ENCODE measurements at regions not wholly inside any gene's neighbourhood (a gene's known extent, or its start where the extent isn't known, plus 50 kb on each side); places are given as distances from the start of the nearest gene placed in this dataset.

DNA sequence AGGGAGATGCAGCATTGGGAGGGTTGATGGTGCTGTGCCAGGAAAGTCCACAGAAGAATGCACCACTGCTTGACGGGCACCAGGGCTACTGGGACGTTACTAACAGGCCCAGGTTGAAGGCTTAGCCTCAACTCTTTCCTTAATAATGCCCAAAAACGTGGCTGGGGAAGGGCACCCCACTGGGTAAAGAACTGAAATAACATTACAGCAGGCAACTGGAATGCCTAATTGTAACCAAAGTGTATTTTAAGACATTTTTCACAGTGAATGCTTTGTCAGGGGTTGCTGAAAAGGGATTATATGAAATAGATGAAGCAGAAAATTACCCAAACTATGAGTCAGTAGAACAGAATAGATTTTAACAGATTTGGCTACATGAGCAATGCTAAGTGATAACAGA is 191.3 kb downstream of the CMPK2 start:
- no peak for TF ChIP-seq POLR2A (IDR thresholded peaks at IDR 0.05)
- TF ChIP-seq, protein P1, sequence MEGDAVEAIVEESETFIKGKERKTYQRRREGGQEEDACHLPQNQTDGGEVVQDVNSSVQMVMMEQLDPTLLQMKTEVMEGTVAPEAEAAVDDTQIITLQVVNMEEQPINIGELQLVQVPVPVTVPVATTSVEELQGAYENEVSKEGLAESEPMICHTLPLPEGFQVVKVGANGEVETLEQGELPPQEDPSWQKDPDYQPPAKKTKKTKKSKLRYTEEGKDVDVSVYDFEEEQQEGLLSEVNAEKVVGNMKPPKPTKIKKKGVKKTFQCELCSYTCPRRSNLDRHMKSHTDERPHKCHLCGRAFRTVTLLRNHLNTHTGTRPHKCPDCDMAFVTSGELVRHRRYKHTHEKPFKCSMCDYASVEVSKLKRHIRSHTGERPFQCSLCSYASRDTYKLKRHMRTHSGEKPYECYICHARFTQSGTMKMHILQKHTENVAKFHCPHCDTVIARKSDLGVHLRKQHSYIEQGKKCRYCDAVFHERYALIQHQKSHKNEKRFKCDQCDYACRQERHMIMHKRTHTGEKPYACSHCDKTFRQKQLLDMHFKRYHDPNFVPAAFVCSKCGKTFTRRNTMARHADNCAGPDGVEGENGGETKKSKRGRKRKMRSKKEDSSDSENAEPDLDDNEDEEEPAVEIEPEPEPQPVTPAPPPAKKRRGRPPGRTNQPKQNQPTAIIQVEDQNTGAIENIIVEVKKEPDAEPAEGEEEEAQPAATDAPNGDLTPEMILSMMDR (IDR thresholded peaks at IDR 0.05), result no peak
- intact Hi-C loops (cut with DNase I), result no loop called here
- no peak for DNase-seq
- H3K36me3 ChIP-seq, result no peaks in the 10 kb centered on the region
- H3K27me3 ChIP-seq, result no peaks in the 10 kb centered on the region
- H3K4me1 ChIP-seq, result no peaks in the 10 kb centered on the region
- H3K9me3 ChIP-seq, result no peaks in the 10 kb centered on the region
- WGBS, 2 donors, result 17 to 32% methylated on average over 3 of the region's 3 CpGs
- H3K27ac ChIP-seq, result no peak overlapping the region
- H3K4me3 ChIP-seq, result no peak overlapping the region

DNA sequence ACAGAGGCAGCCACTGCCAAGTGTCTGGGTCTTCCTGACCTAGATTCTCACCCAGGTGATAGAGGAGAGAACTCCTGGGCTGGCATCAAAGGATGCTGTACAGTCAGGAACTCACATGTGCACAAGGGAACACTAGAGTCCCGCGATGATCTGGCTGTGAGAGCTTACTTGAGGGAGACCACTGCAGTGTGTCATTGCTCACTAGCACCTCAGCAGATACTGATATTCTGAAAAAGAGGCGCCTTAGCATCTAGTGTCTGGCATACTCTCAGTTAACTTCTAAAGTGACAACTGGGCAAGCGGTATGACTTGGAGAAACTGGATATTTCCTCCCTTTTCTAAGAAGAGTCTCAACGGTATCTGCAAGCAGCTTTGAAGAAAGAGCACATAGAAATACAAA is 189.9 kb downstream of the CMPK2 start:
- TF ChIP-seq, protein P1 (IDR thresholded peaks at IDR 0.05), result no peak
- TF ChIP-seq POLR2A (IDR thresholded peaks at IDR 0.05), result no peak
- H3K27ac ChIP-seq, result no peak overlapping the region
- intact Hi-C loops (cut with DNase I), result no loop called here
- H3K4me3 ChIP-seq, result no peak overlapping the region
- no peaks in the 10 kb centered on the region for H3K27me3 ChIP-seq
- H3K9me3 ChIP-seq, result no peaks in the 10 kb centered on the region
- no peaks in the 10 kb centered on the region for H3K4me1 ChIP-seq
- DNase-seq, result no peak
- no peaks in the 10 kb centered on the region for H3K36me3 ChIP-seq
- 87 to 96% methylated on average over 4 to 5 of the region's 5 CpGs for WGBS, 2 donors

DNA sequence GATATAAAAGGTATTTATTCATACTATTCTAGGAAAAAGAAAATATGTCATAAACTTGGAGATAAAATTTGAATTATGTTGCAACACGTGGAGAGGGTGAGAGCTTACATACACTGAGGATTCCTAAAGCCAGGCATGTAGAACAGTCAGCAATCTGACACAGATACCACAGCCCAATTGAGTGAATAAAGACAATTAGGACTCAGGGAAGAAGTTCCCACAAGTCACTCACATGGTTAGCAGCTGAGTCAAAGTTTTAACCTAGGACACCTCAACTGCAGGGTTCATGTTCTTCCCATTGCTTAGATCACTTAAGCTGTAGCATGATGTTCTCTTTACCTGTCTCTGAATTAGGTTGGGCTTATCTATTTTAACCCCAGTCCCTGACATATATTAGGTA is 189.5 kb downstream of the CMPK2 start:
- intact Hi-C loops (cut with DNase I), result no loop called here
- H3K36me3 ChIP-seq, result no peaks in the 10 kb centered on the region
- H3K4me1 ChIP-seq, result no peaks in the 10 kb centered on the region
- TF ChIP-seq, protein P1 (IDR thresholded peaks at IDR 0.05), result no peak
- no peak for TF ChIP-seq POLR2A (IDR thresholded peaks at IDR 0.05)
- 44 to 65% methylated on average over 1 of the region's 1 CpG for WGBS, 2 donors
- no peaks in the 10 kb centered on the region for H3K27me3 ChIP-seq
- H3K4me3 ChIP-seq, result no peak overlapping the region
- H3K9me3 ChIP-seq, result no peaks in the 10 kb centered on the region
- DNase-seq, result no peak
- no peak overlapping the region for H3K27ac ChIP-seq

DNA sequence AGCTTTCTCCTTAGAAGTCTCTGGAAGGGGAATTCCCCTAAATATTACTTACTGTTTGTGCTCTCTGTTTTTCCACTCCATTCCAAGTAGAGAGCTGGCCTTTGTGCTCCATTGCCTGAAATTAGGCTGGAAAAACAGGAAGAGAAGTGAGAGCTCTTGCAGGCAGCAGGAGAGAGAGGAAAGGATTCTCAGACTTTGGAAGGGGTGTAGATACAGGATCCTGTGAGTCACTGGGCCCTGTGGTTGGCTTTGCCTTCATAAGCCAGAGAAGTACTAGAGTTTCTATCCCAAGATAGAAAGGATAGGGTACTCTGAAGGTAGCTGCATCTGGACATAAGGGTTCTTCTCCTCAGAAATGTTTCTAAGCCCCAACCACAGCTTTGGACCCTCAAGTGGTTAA is 188.9 kb downstream of the CMPK2 start:
- no peaks in the 10 kb centered on the region for H3K27me3 ChIP-seq
- intact Hi-C loops (cut with DNase I), result no loop called here
- no peaks in the 10 kb centered on the region for H3K36me3 ChIP-seq
- H3K9me3 ChIP-seq, result no peaks in the 10 kb centered on the region
- no peak overlapping the region for H3K27ac ChIP-seq
- H3K4me1 ChIP-seq, result no peaks in the 10 kb centered on the region
- no peak for DNase-seq
- TF ChIP-seq, protein P1 (IDR thresholded peaks at IDR 0.05), result no peak
- no peak for TF ChIP-seq POLR2A (IDR thresholded peaks at IDR 0.05)
- no peak overlapping the region for H3K4me3 ChIP-seq

DNA sequence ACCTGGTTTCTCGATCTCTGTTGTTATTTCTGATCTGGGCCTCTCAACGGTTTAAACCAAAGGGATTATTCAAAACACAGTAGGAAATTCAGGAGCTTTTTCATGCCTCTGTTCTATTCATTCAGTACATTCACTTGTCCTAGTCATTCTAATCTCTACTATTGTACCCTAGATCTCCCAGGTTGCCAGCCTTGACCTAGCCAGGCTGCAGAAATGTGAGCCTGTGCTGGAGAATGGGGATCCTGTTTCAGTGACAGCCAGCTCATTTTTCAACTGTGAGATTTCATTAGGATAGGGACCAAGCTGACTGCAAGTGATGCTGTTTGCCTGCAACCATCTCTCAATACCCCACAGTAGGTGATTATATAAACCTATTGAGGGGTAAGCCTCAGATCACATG is 186.2 kb downstream of the CMPK2 start:
- TF ChIP-seq, protein P1 (IDR thresholded peaks at IDR 0.05), result no peak
- TF ChIP-seq POLR2A (IDR thresholded peaks at IDR 0.05), result no peak
- Histone ChIP-seq H3K4me1 (no peaks in the 10 kb centered on the region), H3K27me3 (no peaks in the 10 kb centered on the region), H3K27ac (no peak overlapping the region), H3K36me3 (no peaks in the 10 kb centered on the region), H3K4me3 (no peak overlapping the region), H3K9me3 (no peaks in the 10 kb centered on the region)
- DNase-seq, result no peak
- 35 to 42% methylated on average over 2 of the region's 2 CpGs for WGBS, 2 donors
- intact Hi-C loops (cut with DNase I), result no loop called here

Data from esophagus squamous epithelium (tissue), 5 donors.